OCI-LY3 (cell line): ENCODE measurements at regions not wholly inside any gene's neighbourhood (a gene's known extent, or its start where the extent isn't known, plus 50 kb on each side); places are given as distances from the start of the nearest gene placed in this dataset.

Experiments used
- CTCF ChIP-seq: fragments of 200-600, 300-600 bp; sonication (generic); IDR thresholded peaks from 2 replicates; pipeline ENCODE4 v1.5.1; 2014; ENCODE audit warnings: antibody characterized with exemption, low read length, low read depth
- EZH2phosphoT487 ChIP-seq: fragments of 200-600 bp; shearing (Covaris generic); IDR thresholded peaks from 2 replicates; pipeline ENCODE4 v1.6.1; 2018; ENCODE audit warnings: antibody characterized with exemption, mixed run types, low read depth

GRCh38 chr2:228374741-228375140 lies 193.3 kb upstream of the SPHKAP start:
- TF ChIP-seq CTCF (no peak), EZH2phosphoT487 (no peak)
